ENCODE measurements at regions not wholly inside any gene's neighbourhood (a gene's known extent, or its start where the extent isn't known, plus 50 kb on each side); places are given as distances from the start of the nearest gene placed in this dataset.

DNA sequence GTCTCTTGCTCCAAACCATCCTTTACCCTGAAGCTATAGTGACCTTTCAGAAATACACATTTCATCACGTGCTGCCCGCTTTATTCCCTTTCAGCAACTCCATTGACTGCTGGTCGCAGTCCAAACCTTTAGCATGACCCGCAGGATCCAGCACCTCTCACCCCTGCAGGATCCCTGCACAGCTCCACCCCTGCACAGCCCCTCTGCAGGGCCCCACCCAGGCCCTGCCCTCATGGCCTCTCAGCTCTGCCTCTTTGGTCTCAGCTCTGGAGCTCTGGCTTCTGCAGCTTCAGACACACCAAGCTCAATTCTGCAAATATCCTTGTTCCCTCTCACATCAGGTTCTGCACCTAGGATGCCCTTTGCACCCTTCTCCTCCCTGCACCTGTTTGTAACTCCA, 264.9 kb upstream of the C1orf174 start:
- Histone ChIP-seq H3K36me3 (ENCODE audit: control insufficient read depth in 2 of 2, extremely low read depth in 1 of 2, insufficient read depth in 2 of 2, low read length in 2 of 2) (no peaks in the 10 kb centered on the region), H3K4me3 (replicated peaks in 1 of 3; ENCODE audit: insufficient read depth in 1 of 3, low read depth in 1 of 3, low read length in 3 of 3) (no peak overlapping the region), H3K27ac (ENCODE audit: insufficient read depth, low read depth, low read length) (no peak overlapping the region), H3K4me2 (ENCODE audit: insufficient read depth, low read length) (no peak overlapping the region), H2AFZ (ENCODE audit: low read depth, low read length) (no peak overlapping the region), H3K9me1 (replicated peaks; ENCODE audit: control insufficient read depth, extremely low read depth, insufficient read depth, low read length) (no peaks in the 10 kb centered on the region), H3K9me3 (replicated peaks; ENCODE audit: control insufficient read depth, insufficient read depth, low read length) (peaks cover 4% of the 10 kb centered on the region), H3K79me2 (ENCODE audit: control insufficient read depth, insufficient read depth, low read length) (no peaks in the 10 kb centered on the region), H3K4me1 (ENCODE audit: control insufficient read depth, extremely low read depth, insufficient read depth, low read length) (no peaks in the 10 kb centered on the region), H4K20me1 (replicated peaks; ENCODE audit: control insufficient read depth, extremely low read depth, insufficient read depth, low read length) (no peaks in the 10 kb centered on the region), H3K9ac (replicated peaks; ENCODE audit: extremely low read depth, insufficient read depth, low read length) (no peak overlapping the region), H3K27me3 (ENCODE audit: control insufficient read depth in 2 of 2, insufficient read depth in 2 of 2, low read length in 2 of 2) (no peaks in the 10 kb centered on the region)
- intact Hi-C loops (cut with micrococcal nuclease): no loop called here
- CTCF ChIA-PET: no interaction called here
- no peak for TF ChIP-seq POLR2AphosphoS5 (IDR thresholded peaks at IDR 0.05; ENCODE audit: insufficient read depth, low read depth, low read length)
- TF ChIP-seq GATA2 (IDR thresholded peaks at IDR 0.05; ENCODE audit: insufficient read depth, insufficient read length, low read depth, low read length): no peak
- no peak for TF ChIP-seq FOS (IDR thresholded peaks at IDR 0.05; ENCODE audit: borderline replicate concordance, insufficient read depth, low read length)
- TF ChIP-seq, protein P1, sequence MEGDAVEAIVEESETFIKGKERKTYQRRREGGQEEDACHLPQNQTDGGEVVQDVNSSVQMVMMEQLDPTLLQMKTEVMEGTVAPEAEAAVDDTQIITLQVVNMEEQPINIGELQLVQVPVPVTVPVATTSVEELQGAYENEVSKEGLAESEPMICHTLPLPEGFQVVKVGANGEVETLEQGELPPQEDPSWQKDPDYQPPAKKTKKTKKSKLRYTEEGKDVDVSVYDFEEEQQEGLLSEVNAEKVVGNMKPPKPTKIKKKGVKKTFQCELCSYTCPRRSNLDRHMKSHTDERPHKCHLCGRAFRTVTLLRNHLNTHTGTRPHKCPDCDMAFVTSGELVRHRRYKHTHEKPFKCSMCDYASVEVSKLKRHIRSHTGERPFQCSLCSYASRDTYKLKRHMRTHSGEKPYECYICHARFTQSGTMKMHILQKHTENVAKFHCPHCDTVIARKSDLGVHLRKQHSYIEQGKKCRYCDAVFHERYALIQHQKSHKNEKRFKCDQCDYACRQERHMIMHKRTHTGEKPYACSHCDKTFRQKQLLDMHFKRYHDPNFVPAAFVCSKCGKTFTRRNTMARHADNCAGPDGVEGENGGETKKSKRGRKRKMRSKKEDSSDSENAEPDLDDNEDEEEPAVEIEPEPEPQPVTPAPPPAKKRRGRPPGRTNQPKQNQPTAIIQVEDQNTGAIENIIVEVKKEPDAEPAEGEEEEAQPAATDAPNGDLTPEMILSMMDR (IDR thresholded peaks at IDR 0.05; ENCODE audit: extremely low read depth in 1 of 2, insufficient read depth in 1 of 2, low read depth in 1 of 2, low read length in 2 of 2): no peak
- TF ChIP-seq EZH2 (IDR thresholded peaks at IDR 0.05; ENCODE audit: borderline replicate concordance, low read depth, low read length, severe bottlenecking): no peak
- TF ChIP-seq, protein P2, sequence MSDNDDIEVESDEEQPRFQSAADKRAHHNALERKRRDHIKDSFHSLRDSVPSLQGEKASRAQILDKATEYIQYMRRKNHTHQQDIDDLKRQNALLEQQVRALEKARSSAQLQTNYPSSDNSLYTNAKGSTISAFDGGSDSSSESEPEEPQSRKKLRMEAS (IDR thresholded peaks at IDR 0.05; ENCODE audit: insufficient read depth, insufficient read length): no peak
- TF ChIP-seq JUN (IDR thresholded peaks at IDR 0.05; ENCODE audit: borderline replicate concordance, insufficient read depth, insufficient read length, low read depth): no peak
- TF ChIP-seq MYC (IDR thresholded peaks at IDR 0.05; ENCODE audit: low read depth, low read length): no peak
- TF ChIP-seq POLR2A (IDR thresholded peaks at IDR 0.05; ENCODE audit: low read depth, low read length): no peak
- POLR2A ChIA-PET: no interaction called here
- no peak for DNase-seq (ENCODE audit: low read depth, low spot score)
- BruUV-seq (replicated peaks): no TSS peak
- dilution Hi-C loops (cut with MboI; ENCODE audit: extremely low pct_ligation_motif_present, low sequenced_read_pairs): no loop called here
- no peak for FAIRE-seq
